B cell (primary cell): ENCODE measurements at regions not wholly inside any gene's neighbourhood (a gene's known extent, or its start where the extent isn't known, plus 50 kb on each side); places are given as distances from the start of the nearest gene placed in this dataset.

Experiments used
- ATAC-seq: fragments of 200-7000 bp; cut with Tn5 transposase; one replicate; pipeline ENCODE4 v1.10.0; 2021; ENCODE audit warnings: low read depth, mild to moderate bottlenecking, moderate number of reproducible peaks, moderate library complexity
- CTCF ChIA-PET: fragments of 350-600 bp; sonication (Branson Sonifier 250); formaldehyde crosslinking; loops from one replicate; lab custom pipeline; 2021; ENCODE audit warnings: antibody characterized with exemption, inconsistent platforms; lab: Charles Lee
- POLR2A ChIA-PET: fragments of 350-600 bp; sonication (Branson Sonifier 250); formaldehyde crosslinking; loops from one replicate; lab custom pipeline; 2021; ENCODE audit warnings: antibody characterized with exemption; lab: Charles Lee
- DNase-seq: peaks from one replicate; pipeline ENCODE4 v3.0.0; 2013
- H2AFZ ChIP-seq: 2 replicates; pipeline ENCODE4 v1.6.1; 2012; ENCODE audit warnings: mild to moderate bottlenecking, low read depth, low read length; ENCODE audit not compliant: insufficient read depth, poor library complexity, severe bottlenecking
- H3K27ac ChIP-seq, 2 donors: 1 replicate in 1 of 2; 2 replicates in 1 of 2; pipeline ENCODE4 v1.5.1; 2012 to 2013; ENCODE audit warnings: low read length in 2 of 2, mild to moderate bottlenecking in 2 of 2, moderate library complexity in 1 of 2
- H3K27me3 ChIP-seq, 4 experiments: fragments of 200-600 bp in 1 of 4; sonication (generic) in 1 of 4; replicated peaks in 1 of 4; 1 replicate in 2 of 4; 2 replicates in 2 of 4; pipeline versions ENCODE4 v1.6.1 to v1.7.0; 2013 to 2016; ENCODE audit warnings: low read length in 3 of 4, mild to moderate bottlenecking in 2 of 4, mixed read lengths in 1 of 4, moderate library complexity in 1 of 4; ENCODE audit not compliant: insufficient read depth in 4 of 4, control insufficient read depth in 3 of 4; ENCODE audit errors: control extremely low read depth in 1 of 4
- H3K36me3 ChIP-seq, 2 experiments: replicated peaks in 1 of 2; 1 replicate in 1 of 2; 2 replicates in 1 of 2; pipeline versions ENCODE4 v1.6.1 to v1.7.1; 2013; ENCODE audit warnings: low read length in 1 of 2; ENCODE audit not compliant: insufficient read depth in 2 of 2, control insufficient read depth in 1 of 2; ENCODE audit errors: control extremely low read depth in 1 of 2, extremely low read depth in 1 of 2
- H3K4me1 ChIP-seq, 2 donors: fragments of 200-600 bp in 1 of 2; sonication (generic) in 1 of 2; 1 replicate in 1 of 2; 2 replicates in 1 of 2; pipeline versions ENCODE4 v1.5.1 to v1.6.1; 2013 to 2017; ENCODE audit warnings: low read length in 2 of 2; ENCODE audit not compliant: control insufficient read depth in 2 of 2, insufficient read depth in 2 of 2
- H3K4me2 ChIP-seq: replicated peaks from 2 replicates; pipeline ENCODE3; 2012; ENCODE audit warnings: mild to moderate bottlenecking, low read depth, low read length; ENCODE audit not compliant: poor library complexity, severe bottlenecking
- H3K4me3 ChIP-seq, 5 experiments: fragments of 200-600 bp in 1 of 5; sonication (generic) in 1 of 5; 1 replicate in 3 of 5; 2 replicates in 2 of 5; pipeline versions ENCODE4 v1.5.1 to v1.7.0; 2011 to 2016; ENCODE audit warnings: low read length in 4 of 5, mild to moderate bottlenecking in 4 of 5, low read depth in 2 of 5, control low read depth in 1 of 5, moderate library complexity in 1 of 5; ENCODE audit not compliant: insufficient read depth in 1 of 5; ENCODE audit errors: control extremely low read depth in 1 of 5, extremely low read depth in 1 of 5
- H3K79me2 ChIP-seq: fragments of 200-600 bp; sonication (generic); one replicate; pipeline ENCODE4 v1.6.0; 2016; ENCODE audit warnings: low read length; ENCODE audit not compliant: control insufficient read depth, insufficient read depth
- H3K9ac ChIP-seq: fragments of 200-600 bp; sonication (generic); 2 replicates; pipeline ENCODE4 v1.6.1; 2017; ENCODE audit warnings: mild to moderate bottlenecking, low read length, moderate library complexity
- H3K9me3 ChIP-seq, 3 donors: one replicate each; pipeline versions ENCODE4 v1.6.1 to v1.7.1; 2013; ENCODE audit warnings: low read length in 2 of 3; ENCODE audit not compliant: control insufficient read depth in 2 of 3, insufficient read depth in 1 of 3; ENCODE audit errors: control extremely low read depth in 1 of 3
- H4K20me1 ChIP-seq: 2 replicates; pipeline ENCODE4 v1.6.0; 2012; ENCODE audit warnings: mild to moderate bottlenecking, low read length; ENCODE audit not compliant: insufficient read depth, control insufficient read depth, poor library complexity, severe bottlenecking
- H3K27ac Mint-ChIP-seq: one replicate; pipeline ENCODE4 v1.8.0; 2021; ENCODE audit warnings: mixed read lengths
- H3K27me3 Mint-ChIP-seq: one replicate; pipeline ENCODE4 v1.8.0; 2021; ENCODE audit warnings: mixed read lengths
- H3K4me1 Mint-ChIP-seq: one replicate; pipeline ENCODE4 v1.8.0; 2021; ENCODE audit warnings: mixed read lengths
- H3K4me3 Mint-ChIP-seq: one replicate; pipeline ENCODE4 v1.8.0; 2021; ENCODE audit warnings: mixed read lengths
- H3K9me3 Mint-ChIP-seq: one replicate; pipeline ENCODE4 v1.8.0; 2022; ENCODE audit warnings: mixed read lengths; ENCODE audit not compliant: insufficient read depth
- CTCF ChIP-seq: fragments of 200-600 bp; IDR thresholded peaks from one replicate; pipeline ENCODE4 v1.8.0; 2022; ENCODE audit warnings: antibody characterized with exemption, mild to moderate bottlenecking
- EZH2 ChIP-seq: IDR thresholded peaks from 2 replicates; pipeline ENCODE4 v1.6.1; 2012; ENCODE audit warnings: borderline replicate concordance, low read depth, mild to moderate bottlenecking, moderate library complexity, low read length; ENCODE audit not compliant: insufficient read depth, poor library complexity, severe bottlenecking
- WGBS: methylation state at CpG from one replicate; pipeline ENCODE4 v1.1.5; 2013; ENCODE audit warnings: missing lambda C conversion rate; ENCODE audit not compliant: insufficient coverage; 5-methylcytosine and 5-hydroxymethylcytosine counted together
- intact Hi-C: fragments of 100-400 bp; cut with micrococcal nuclease; formaldehyde crosslinking; loops from one replicate; pipeline ENCODE4 v1.10.0; 2022

- CTCF ChIA-PET = no interaction called here
- Mint-ChIP-seq H3K4me3 (no peak overlapping the region), H3K27ac (no peak overlapping the region), H3K27me3 (no peaks in the 10 kb centered on the region), H3K9me3 (peaks cover 4% of the 10 kb centered on the region), H3K4me1 (no peaks in the 10 kb centered on the region)
- Histone ChIP-seq H3K4me2 (no peak overlapping the region), H3K9me3 (peaks cover 0 to 8% (median 0%) of the 10 kb centered on the region in 3 donors), H4K20me1 (no peaks in the 10 kb centered on the region), H3K4me3 (no peak overlapping the region), H3K27ac (no peak overlapping the region), H3K36me3 (no peaks in the 10 kb centered on the region), H3K27me3 (no peaks in the 10 kb centered on the region), H3K9ac (no peak overlapping the region), H2AFZ (no peak overlapping the region), H3K4me1 (no peaks in the 10 kb centered on the region), H3K79me2 (no peaks in the 10 kb centered on the region)
- no peak for ATAC-seq
- DNase-seq = no peak
- POLR2A ChIA-PET = no interaction called here
- intact Hi-C loops = no loop called here
- TF ChIP-seq CTCF (no peak), EZH2 (no peak)
These were observed 55.4 kb upstream of the SGCD start for GRCh38 chr5:156271569-156271968.

GRCh38 chr5:156272139-156272538, 54.8 kb upstream of the SGCD start:
- Histone ChIP-seq H3K36me3 (no peaks in the 10 kb centered on the region), H3K27ac (no peak overlapping the region), H3K4me3 (no peak overlapping the region), H3K4me1 (no peaks in the 10 kb centered on the region), H3K4me2 (no peak overlapping the region), H3K9ac (no peak overlapping the region), H2AFZ (no peak overlapping the region), H3K79me2 (no peaks in the 10 kb centered on the region), H4K20me1 (no peaks in the 10 kb centered on the region), H3K27me3 (no peaks in the 10 kb centered on the region), H3K9me3 (peaks cover 0 to 8% (median 0%) of the 10 kb centered on the region in 3 donors)
- H3K9me3 Mint-ChIP-seq = peaks cover 4% of the 10 kb centered on the region
- H3K4me1 Mint-ChIP-seq = no peaks in the 10 kb centered on the region
- no peak overlapping the region for H3K27ac Mint-ChIP-seq
- H3K4me3 Mint-ChIP-seq = no peak overlapping the region
- ChIA-PET POLR2A (no interaction called here), CTCF (no interaction called here)
- WGBS = no CpG with 5 or more reads among the region's 3 CpGs
- no peak for DNase-seq
- no peak for ATAC-seq
- H3K27me3 Mint-ChIP-seq = no peaks in the 10 kb centered on the region
- TF ChIP-seq CTCF (no peak), EZH2 (no peak)
- intact Hi-C loops = no loop called here
